ENCODE measurements at regions not wholly inside any gene's neighbourhood (a gene's known extent, or its start where the extent isn't known, plus 50 kb on each side); places are given as distances from the start of the nearest gene placed in this dataset.

DNA sequence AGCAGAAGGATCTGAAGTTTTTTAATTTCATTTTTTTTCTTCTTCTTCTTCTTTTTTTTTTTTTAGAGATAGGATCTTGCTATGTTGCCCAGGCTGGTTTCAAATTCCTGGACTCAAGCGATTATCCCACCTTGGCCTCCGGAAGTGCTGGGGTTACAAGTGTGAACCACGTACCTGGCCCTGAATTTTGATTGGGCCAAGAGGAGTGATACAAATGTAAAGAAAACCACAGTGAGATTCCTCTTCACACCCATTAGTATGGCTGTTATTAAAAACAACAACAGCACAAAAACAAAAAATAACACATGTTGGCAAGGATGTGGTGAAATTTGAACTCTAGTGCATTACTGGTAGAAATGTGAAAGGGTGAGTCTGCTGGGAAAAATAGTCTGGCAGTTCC is 79.1 kb downstream of the KLF4 start:
- H3K4me3 ChIP-seq (ENCODE audit: low read depth in 1 of 2, low read length in 2 of 2) = no peak overlapping the region
- no peak overlapping the region for H3K4me2 ChIP-seq (ENCODE audit: insufficient read depth, low read length)
- ATAC-seq (ENCODE audit: insufficient read depth, low read depth) (no peak), DNase-seq (no peak)
- H3K27me3 ChIP-seq (ENCODE audit: insufficient read depth, low read length, poor library complexity) = no peaks in the 10 kb centered on the region
- H3K9ac ChIP-seq (ENCODE audit: low read depth, low read length) = no peak overlapping the region
- H3K27ac ChIP-seq (ENCODE audit: low read length) = no peak overlapping the region
- no peaks in the 10 kb centered on the region for H3K36me3 ChIP-seq (ENCODE audit: insufficient read depth, low read length)
- H3K9me3 ChIP-seq (ENCODE audit: insufficient read depth, low read length, severe bottlenecking) = no peaks in the 10 kb centered on the region
- H3K79me2 ChIP-seq (ENCODE audit: insufficient read depth, low read length) = no peaks in the 10 kb centered on the region
- no peak for TF ChIP-seq EZH2 (IDR thresholded peaks at IDR 0.05; ENCODE audit: borderline replicate concordance, low read depth, low read length, severe bottlenecking)
- TF ChIP-seq, protein P1, sequence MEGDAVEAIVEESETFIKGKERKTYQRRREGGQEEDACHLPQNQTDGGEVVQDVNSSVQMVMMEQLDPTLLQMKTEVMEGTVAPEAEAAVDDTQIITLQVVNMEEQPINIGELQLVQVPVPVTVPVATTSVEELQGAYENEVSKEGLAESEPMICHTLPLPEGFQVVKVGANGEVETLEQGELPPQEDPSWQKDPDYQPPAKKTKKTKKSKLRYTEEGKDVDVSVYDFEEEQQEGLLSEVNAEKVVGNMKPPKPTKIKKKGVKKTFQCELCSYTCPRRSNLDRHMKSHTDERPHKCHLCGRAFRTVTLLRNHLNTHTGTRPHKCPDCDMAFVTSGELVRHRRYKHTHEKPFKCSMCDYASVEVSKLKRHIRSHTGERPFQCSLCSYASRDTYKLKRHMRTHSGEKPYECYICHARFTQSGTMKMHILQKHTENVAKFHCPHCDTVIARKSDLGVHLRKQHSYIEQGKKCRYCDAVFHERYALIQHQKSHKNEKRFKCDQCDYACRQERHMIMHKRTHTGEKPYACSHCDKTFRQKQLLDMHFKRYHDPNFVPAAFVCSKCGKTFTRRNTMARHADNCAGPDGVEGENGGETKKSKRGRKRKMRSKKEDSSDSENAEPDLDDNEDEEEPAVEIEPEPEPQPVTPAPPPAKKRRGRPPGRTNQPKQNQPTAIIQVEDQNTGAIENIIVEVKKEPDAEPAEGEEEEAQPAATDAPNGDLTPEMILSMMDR (IDR thresholded peaks at IDR 0.05; ENCODE audit: borderline replicate concordance, extremely low read depth, low read length, poor library complexity, severe bottlenecking) = no peak
- H4K20me1 ChIP-seq (ENCODE audit: insufficient read depth, low read length) = no peaks in the 10 kb centered on the region
- H3K4me1 ChIP-seq (ENCODE audit: insufficient read depth, low read length) = no peaks in the 10 kb centered on the region
- H2AFZ ChIP-seq (ENCODE audit: low read depth, low read length) = no peak overlapping the region

DNA sequence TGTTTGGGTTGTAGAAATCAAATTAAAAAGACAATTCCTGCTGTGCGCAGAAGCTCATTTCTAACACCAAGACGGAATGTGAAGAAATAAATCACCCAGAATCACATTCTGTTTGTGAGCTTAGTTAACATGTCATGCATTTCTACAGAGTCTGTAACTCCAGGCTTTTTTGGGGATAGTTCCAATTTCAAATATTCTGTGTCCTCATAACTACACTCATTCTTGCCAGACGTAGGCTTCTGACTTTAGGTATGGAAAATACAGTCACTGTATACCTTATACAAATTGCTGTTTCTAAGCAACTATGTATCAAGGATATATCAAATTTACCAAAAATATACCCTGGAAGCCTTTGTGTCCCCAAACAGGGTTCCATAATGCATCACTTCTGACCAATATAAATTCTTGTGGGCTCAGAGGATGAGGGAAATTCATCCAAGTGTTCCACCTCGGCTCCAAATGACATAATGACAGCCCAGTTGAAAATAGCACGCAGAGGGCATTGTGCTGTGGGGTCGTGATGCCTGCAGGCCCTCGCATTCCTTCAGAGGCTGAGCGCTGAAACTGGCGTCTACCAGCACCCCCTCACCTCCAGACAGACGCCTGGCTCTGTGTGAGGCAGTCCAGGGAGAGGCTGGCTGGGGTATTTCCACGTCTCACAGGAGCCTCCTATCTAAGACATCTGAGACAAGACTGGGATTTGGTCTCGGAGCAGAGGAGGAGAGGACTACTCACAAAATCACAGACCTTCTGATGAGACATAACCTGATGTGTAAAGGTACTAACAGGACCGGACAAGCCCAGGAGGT is 79.8 kb downstream of the KLF4 start:
- Histone ChIP-seq H3K27ac (ENCODE audit: low read length) (no peak overlapping the region), H3K27me3 (ENCODE audit: insufficient read depth, low read length, poor library complexity) (no peaks in the 10 kb centered on the region), H3K4me1 (ENCODE audit: insufficient read depth, low read length) (no peaks in the 10 kb centered on the region), H2AFZ (ENCODE audit: low read depth, low read length) (no peak overlapping the region), H3K4me3 (ENCODE audit: low read depth in 1 of 2, low read length in 2 of 2) (no peak overlapping the region), H4K20me1 (ENCODE audit: insufficient read depth, low read length) (no peaks in the 10 kb centered on the region), H3K9me3 (ENCODE audit: insufficient read depth, low read length, severe bottlenecking) (no peaks in the 10 kb centered on the region), H3K4me2 (ENCODE audit: insufficient read depth, low read length) (no peak overlapping the region), H3K79me2 (ENCODE audit: insufficient read depth, low read length) (no peaks in the 10 kb centered on the region), H3K36me3 (ENCODE audit: insufficient read depth, low read length) (no peaks in the 10 kb centered on the region), H3K9ac (ENCODE audit: low read depth, low read length) (no peak overlapping the region)
- TF ChIP-seq, protein P1 (IDR thresholded peaks at IDR 0.05; ENCODE audit: borderline replicate concordance, extremely low read depth, low read length, poor library complexity, severe bottlenecking) = no peak
- no peak for TF ChIP-seq EZH2 (IDR thresholded peaks at IDR 0.05; ENCODE audit: borderline replicate concordance, low read depth, low read length, severe bottlenecking)
- DNase-seq (no peak), ATAC-seq (ENCODE audit: insufficient read depth, low read depth) (no peak)

DNA sequence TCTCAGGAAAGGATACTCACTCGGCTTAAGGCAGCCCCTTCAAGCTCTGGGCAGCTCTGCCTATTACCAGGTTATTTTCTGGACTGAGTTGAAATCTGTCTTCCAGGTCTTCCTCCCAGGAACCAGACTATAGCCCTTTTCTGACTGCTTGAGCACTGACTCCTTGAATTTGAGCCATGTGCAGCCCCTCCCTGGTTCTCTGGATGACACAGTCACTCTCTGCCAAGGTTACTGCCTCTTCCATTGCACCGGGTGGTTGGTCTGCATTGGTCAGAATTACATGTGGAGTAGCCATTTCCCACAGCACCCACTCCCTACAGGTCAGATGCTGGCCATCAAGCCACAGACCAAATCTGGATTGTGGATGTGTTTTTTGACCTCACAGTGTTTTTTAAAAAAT is 81.9 kb downstream of the KLF4 start:
- TF ChIP-seq, protein P1 (IDR thresholded peaks at IDR 0.05; ENCODE audit: borderline replicate concordance, extremely low read depth, low read length, poor library complexity, severe bottlenecking) = no peak
- no peak for TF ChIP-seq EZH2 (IDR thresholded peaks at IDR 0.05; ENCODE audit: borderline replicate concordance, low read depth, low read length, severe bottlenecking)
- H3K27me3 ChIP-seq (ENCODE audit: insufficient read depth, low read length, poor library complexity) = no peaks in the 10 kb centered on the region

More for the DNA sequence above, 81.9 kb downstream of the KLF4 start:
- no peak overlapping the region for H3K9ac ChIP-seq (ENCODE audit: low read depth, low read length)
- H3K27ac ChIP-seq (ENCODE audit: low read length) = no peak overlapping the region
- H3K4me1 ChIP-seq (ENCODE audit: insufficient read depth, low read length) = no peaks in the 10 kb centered on the region
- no peak overlapping the region for H2AFZ ChIP-seq (ENCODE audit: low read depth, low read length)
- ATAC-seq (ENCODE audit: insufficient read depth, low read depth) = no peak
- no peak overlapping the region for H3K4me3 ChIP-seq (ENCODE audit: low read depth in 1 of 2, low read length in 2 of 2)
- no peaks in the 10 kb centered on the region for H3K79me2 ChIP-seq (ENCODE audit: insufficient read depth, low read length)
- no peaks in the 10 kb centered on the region for H3K9me3 ChIP-seq (ENCODE audit: insufficient read depth, low read length, severe bottlenecking)
- no peaks in the 10 kb centered on the region for H3K36me3 ChIP-seq (ENCODE audit: insufficient read depth, low read length)
- no peak overlapping the region for H3K4me2 ChIP-seq (ENCODE audit: insufficient read depth, low read length)
- DNase-seq = no peak
- H4K20me1 ChIP-seq (ENCODE audit: insufficient read depth, low read length) = no peaks in the 10 kb centered on the region

Measured in DND-41 (cell line).